ENCODE measurements at regions not wholly inside any gene's neighbourhood (a gene's known extent, or its start where the extent isn't known, plus 50 kb on each side); places are given as distances from the start of the nearest gene placed in this dataset.

DNA sequence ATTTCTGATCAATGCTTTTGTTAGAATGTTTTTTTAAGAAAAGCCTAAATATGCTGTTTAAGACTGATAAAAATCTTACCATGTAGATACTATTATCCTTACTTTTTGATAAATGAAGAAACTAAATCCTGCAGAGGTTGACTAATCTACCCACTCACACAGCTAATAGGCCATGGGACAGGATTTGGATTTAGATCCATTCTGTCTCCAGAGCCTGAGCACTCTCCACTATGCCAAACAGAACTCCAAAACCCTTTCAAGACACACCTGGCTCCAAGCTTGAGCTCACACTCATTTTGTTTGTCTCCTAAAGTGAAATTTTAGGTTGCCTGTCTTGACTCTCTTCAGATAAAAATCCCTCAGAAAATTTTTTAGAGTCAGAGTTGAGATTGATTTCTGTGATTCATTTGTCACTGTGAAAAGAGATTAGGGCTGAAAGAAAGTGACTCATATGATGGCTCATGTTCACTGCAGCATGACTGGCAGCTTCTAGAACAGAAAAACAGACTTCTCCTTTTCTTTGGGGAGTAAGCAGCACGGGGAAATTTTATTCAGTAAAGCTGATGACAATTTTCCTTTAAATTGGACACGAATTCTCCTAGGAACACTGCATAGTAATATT is 132.3 kb upstream of the POT1 start (continued):
- TF ChIP-seq, protein P1, sequence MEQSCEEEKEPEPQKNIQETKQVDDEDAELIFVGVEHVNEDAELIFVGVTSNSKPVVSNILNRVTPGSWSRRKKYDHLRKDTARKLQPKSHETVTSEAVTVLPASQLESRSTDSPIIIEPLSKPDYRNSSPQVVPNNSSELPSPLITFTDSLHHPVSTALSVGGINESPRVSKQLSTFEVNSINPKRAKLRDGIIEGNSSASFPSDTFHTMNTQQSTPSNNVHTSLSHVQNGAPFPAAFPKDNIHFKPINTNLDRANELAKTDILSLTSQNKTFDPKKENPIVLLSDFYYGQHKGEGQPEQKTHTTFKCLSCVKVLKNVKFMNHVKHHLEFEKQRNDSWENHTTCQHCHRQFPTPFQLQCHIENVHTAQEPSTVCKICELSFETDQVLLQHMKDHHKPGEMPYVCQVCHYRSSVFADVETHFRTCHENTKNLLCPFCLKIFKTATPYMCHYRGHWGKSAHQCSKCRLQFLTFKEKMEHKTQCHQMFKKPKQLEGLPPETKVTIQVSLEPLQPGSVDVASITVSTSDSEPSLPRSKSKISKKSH (CRISPR knock-in tag; IDR thresholded peaks at IDR 0.05), result no peak
- TF ChIP-seq, protein P2, sequence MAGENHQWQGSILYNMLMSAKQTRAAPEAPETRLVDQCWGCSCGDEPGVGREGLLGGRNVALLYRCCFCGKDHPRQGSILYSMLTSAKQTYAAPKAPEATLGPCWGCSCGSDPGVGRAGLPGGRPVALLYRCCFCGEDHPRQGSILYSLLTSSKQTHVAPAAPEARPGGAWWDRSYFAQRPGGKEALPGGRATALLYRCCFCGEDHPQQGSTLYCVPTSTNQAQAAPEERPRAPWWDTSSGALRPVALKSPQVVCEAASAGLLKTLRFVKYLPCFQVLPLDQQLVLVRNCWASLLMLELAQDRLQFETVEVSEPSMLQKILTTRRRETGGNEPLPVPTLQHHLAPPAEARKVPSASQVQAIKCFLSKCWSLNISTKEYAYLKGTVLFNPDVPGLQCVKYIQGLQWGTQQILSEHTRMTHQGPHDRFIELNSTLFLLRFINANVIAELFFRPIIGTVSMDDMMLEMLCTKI (IDR thresholded peaks at IDR 0.05; ENCODE audit: partially characterized antibody), result no peak
- TF ChIP-seq ZNF586 (CRISPR knock-in tag; conservative IDR thresholded peaks at IDR 0.05), result no peak
- peak; percentile 81 for TF ChIP-seq MEIS2 (IDR thresholded peaks at IDR 0.05; ENCODE audit: partially characterized antibody)
- no peak for TF ChIP-seq RBM14 (IDR thresholded peaks at IDR 0.05; ENCODE audit: borderline replicate concordance, insufficient read depth, low read depth, low read length)
- TF ChIP-seq ETV6 (IDR thresholded peaks at IDR 0.05; ENCODE audit: borderline replicate concordance in 1 of 2, low read depth in 2 of 2, low read length in 1 of 2), result no peak
- no peak for TF ChIP-seq ETV6 (CRISPR knock-in tag; IDR thresholded peaks at IDR 0.05; ENCODE audit: borderline replicate concordance)
- no peak for TF ChIP-seq FOXK2 (conservative IDR thresholded peaks at IDR 0.05 in 1 of 2, IDR thresholded peaks at IDR 0.05 in 1 of 2; ENCODE audit: low read depth in 2 of 2)
- no peak for TF ChIP-seq MEF2D (tag; conservative IDR thresholded peaks at IDR 0.05; ENCODE audit: low read depth)
- no peak for TF ChIP-seq HCFC1 (IDR thresholded peaks at IDR 0.05; ENCODE audit: low read depth, low read length)
- TF ChIP-seq ILF3 (IDR thresholded peaks at IDR 0.05; ENCODE audit: borderline replicate concordance), result no peak
- TF ChIP-seq CBX8 (IDR thresholded peaks at IDR 0.05; ENCODE audit: borderline replicate concordance, extremely low read depth, low read depth, low read length, poor library complexity, severe bottlenecking), result no peak
- TF ChIP-seq, protein P3, sequence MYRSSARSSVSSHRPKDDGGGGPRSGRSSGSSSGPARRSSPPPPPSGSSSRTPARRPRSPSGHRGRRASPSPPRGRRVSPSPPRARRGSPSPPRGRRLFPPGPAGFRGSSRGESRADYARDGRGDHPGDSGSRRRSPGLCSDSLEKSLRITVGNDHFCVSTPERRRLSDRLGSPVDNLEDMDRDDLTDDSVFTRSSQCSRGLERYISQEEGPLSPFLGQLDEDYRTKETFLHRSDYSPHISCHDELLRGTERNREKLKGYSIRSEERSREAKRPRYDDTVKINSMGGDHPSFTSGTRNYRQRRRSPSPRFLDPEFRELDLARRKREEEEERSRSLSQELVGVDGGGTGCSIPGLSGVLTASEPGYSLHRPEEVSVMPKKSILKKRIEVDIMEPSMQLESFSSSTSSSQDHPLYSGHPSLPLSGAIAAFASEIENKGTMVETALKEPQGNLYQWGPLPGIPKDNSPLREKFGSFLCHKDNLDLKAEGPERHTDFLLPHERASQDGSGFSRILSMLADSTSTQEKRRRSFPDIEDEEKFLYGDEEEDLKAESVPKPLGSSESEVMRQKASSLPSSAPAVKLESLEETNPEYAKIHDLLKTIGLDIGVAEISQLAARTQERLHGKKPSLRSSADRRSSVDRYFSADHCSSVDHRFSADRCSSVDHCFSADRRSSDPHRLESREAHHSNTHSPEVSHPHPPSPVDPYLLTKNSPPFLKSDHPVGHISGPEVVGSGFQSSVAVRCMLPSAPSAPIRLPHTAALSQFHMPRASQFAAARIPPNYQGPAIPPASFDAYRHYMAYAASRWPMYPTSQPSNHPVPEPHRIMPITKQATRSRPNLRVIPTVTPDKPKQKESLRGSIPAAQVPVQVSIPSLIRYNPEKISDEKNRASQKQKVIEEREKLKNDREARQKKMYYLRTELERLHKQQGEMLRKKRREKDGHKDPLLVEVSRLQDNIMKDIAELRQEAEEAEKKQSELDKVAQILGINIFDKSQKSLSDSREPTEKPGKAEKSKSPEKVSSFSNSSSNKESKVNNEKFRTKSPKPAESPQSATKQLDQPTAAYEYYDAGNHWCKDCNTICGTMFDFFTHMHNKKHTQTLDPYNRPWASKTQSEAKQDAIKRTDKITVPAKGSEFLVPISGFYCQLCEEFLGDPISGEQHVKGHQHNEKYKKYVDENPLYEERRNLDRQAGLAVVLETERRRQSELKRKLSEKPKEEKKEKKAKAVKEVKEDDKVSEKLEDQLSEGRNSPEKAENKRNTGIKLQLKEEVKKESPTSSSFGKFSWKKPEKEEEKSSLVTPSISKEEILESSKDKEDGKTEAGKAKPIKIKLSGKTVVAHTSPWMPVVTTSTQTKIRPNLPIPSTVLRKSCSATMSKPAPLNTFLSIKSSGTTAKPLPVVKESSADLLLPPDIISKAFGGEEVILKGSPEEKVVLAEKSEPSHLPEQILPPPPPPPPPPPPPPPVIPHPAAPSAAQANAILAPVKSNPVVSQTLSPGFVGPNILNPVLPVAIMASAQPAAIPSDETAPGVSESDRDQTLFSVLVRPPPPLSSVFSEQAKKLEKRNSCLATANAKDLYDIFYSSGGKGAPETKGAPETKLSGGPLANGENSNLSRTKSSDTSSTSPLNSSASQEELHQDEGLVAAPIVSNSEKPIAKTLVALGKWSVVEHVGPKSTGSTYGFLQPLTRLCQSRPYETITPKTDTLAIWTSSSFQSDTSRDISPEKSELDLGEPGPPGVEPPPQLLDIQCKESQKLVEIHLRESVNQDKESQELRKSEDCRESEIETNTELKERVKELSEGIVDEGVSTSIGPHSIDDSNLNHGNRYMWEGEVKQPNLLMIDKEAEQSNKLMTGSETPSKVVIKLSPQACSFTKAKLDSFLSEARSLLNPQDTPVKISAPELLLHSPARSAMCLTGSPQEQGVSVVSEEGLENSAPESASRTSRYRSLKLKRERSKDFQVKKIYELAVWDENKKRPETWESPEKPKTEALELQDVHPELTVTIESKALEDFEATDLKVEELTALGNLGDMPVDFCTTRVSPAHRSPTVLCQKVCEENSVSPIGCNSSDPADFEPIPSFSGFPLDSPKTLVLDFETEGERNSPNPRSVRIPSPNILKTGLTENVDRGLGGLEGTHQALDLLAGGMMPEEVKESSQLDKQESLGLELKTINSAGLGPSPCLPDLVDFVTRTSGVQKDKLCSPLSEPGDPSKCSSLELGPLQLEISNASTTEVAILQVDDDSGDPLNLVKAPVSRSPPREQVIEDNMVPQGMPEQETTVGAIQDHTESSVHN (IDR thresholded peaks at IDR 0.05; ENCODE audit: borderline replicate concordance in 1 of 2, low read depth in 1 of 2), result no peak
- TF ChIP-seq GATA2 (CRISPR knock-in tag; IDR thresholded peaks at IDR 0.05), result no peak
